ENCODE measurements at regions not wholly inside any gene's neighbourhood (a gene's known extent, or its start where the extent isn't known, plus 50 kb on each side); places are given as distances from the start of the nearest gene placed in this dataset.
"Not testable (repeated sequence)": the region's sequence is repeated elsewhere in the genome, so short reads cannot be mapped to it uniquely, and the experiment has no call there.

DNA sequence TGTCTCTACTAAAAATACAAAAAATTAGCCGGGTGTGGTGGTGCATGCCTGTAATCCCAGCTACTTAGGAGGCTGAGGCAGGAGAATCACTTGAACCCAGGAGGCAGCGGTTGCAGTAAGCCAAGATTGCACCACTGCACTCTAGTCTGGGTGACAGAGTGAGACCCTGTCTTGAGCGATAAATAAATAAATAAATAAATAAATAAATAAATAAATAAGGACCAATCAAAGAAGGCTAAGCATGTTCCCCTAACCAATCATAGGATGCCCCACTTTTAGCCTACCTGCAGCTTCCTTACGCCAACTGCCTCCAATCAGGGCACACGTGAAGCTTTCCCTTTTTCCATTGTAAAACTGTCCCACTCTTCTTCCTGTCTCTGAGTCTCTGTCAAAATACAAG lies 74.2 kb upstream of the ELAC2 start:
- H3K27ac ChIP-seq (ENCODE audit: insufficient read depth, low read depth, low read length); POLR2A ChIA-PET; CTCF ChIA-PET; H3K9me3 ChIP-seq (replicated peaks; ENCODE audit: control insufficient read depth, insufficient read depth, low read length); H3K9me1 ChIP-seq (replicated peaks; ENCODE audit: control insufficient read depth, extremely low read depth, insufficient read depth, low read length); intact Hi-C loops (cut with micrococcal nuclease); H3K27me3 ChIP-seq (ENCODE audit: control insufficient read depth in 2 of 2, insufficient read depth in 2 of 2, low read length in 2 of 2); H2AFZ ChIP-seq (ENCODE audit: low read depth, low read length); DNase-seq (ENCODE audit: low read depth, low spot score); dilution Hi-C loops (cut with MboI; ENCODE audit: extremely low pct_ligation_motif_present, low sequenced_read_pairs); H3K36me3 ChIP-seq (ENCODE audit: control insufficient read depth in 2 of 2, extremely low read depth in 1 of 2, insufficient read depth in 2 of 2, low read length in 2 of 2); BruUV-seq (replicated peaks); H3K4me1 ChIP-seq (ENCODE audit: control insufficient read depth, extremely low read depth, insufficient read depth, low read length); H3K4me2 ChIP-seq (ENCODE audit: insufficient read depth, low read length); FAIRE-seq; H4K20me1 ChIP-seq (replicated peaks; ENCODE audit: control insufficient read depth, extremely low read depth, insufficient read depth, low read length); H3K9ac ChIP-seq (replicated peaks; ENCODE audit: extremely low read depth, insufficient read depth, low read length); H3K4me3 ChIP-seq (replicated peaks in 1 of 3; ENCODE audit: insufficient read depth in 1 of 3, low read depth in 1 of 3, low read length in 3 of 3); H3K79me2 ChIP-seq (ENCODE audit: control insufficient read depth, insufficient read depth, low read length): not testable (repeated sequence)

DNA sequence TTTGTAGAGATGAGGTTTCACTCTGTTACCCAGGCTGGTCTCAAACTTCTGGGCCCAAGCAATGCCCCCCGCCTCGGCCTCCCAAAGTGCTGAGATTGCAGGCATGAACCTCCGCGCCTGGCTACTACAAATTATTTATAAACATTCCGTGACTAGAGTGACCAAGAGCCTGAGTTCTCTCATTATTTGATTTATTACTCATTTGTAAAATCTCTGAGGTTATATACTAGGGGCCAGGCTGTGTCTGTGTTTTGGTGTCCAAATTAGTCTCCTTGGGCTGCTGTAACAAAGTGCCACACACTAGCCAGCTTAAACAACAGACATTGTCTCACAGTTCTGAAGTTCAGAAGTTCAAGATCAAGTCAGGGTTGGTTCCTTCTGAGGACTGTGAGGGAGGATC lies 70.8 kb upstream of the ELAC2 start:
- no peak overlapping the region for H3K27ac ChIP-seq (ENCODE audit: insufficient read depth, low read depth, low read length)
- no peak for FAIRE-seq
- no peak for TF ChIP-seq POLR2A (IDR thresholded peaks at IDR 0.05; ENCODE audit: low read depth, low read length)
- no peak for TF ChIP-seq GATA2 (IDR thresholded peaks at IDR 0.05; ENCODE audit: insufficient read depth, insufficient read length, low read depth, low read length)
- DNase-seq (ENCODE audit: low read depth, low spot score) = no peak
- no peak overlapping the region for H3K4me2 ChIP-seq (ENCODE audit: insufficient read depth, low read length)
- no peaks in the 10 kb centered on the region for H3K9me3 ChIP-seq (replicated peaks; ENCODE audit: control insufficient read depth, insufficient read depth, low read length)
- dilution Hi-C loops (cut with MboI; ENCODE audit: extremely low pct_ligation_motif_present, low sequenced_read_pairs) (no loop called here), intact Hi-C loops (cut with micrococcal nuclease) (no loop called here)
- no peaks in the 10 kb centered on the region for H3K9me1 ChIP-seq (replicated peaks; ENCODE audit: control insufficient read depth, extremely low read depth, insufficient read depth, low read length)
- CTCF ChIA-PET = no interaction called here
- no peaks in the 10 kb centered on the region for H3K4me1 ChIP-seq (ENCODE audit: control insufficient read depth, extremely low read depth, insufficient read depth, low read length)
- H3K79me2 ChIP-seq (ENCODE audit: control insufficient read depth, insufficient read depth, low read length) = no peaks in the 10 kb centered on the region
- H3K36me3 ChIP-seq (ENCODE audit: control insufficient read depth in 2 of 2, extremely low read depth in 1 of 2, insufficient read depth in 2 of 2, low read length in 2 of 2) = no peaks in the 10 kb centered on the region
- no peak overlapping the region for H3K4me3 ChIP-seq (replicated peaks in 1 of 3; ENCODE audit: insufficient read depth in 1 of 3, low read depth in 1 of 3, low read length in 3 of 3)
- no peaks in the 10 kb centered on the region for H3K27me3 ChIP-seq (ENCODE audit: control insufficient read depth in 2 of 2, insufficient read depth in 2 of 2, low read length in 2 of 2)
- H3K9ac ChIP-seq (replicated peaks; ENCODE audit: extremely low read depth, insufficient read depth, low read length) = no peak overlapping the region
- no TSS peak for BruUV-seq (replicated peaks)
- no peak overlapping the region for H2AFZ ChIP-seq (ENCODE audit: low read depth, low read length)
- no peaks in the 10 kb centered on the region for H4K20me1 ChIP-seq (replicated peaks; ENCODE audit: control insufficient read depth, extremely low read depth, insufficient read depth, low read length)
- POLR2A ChIA-PET = no interaction called here

DNA sequence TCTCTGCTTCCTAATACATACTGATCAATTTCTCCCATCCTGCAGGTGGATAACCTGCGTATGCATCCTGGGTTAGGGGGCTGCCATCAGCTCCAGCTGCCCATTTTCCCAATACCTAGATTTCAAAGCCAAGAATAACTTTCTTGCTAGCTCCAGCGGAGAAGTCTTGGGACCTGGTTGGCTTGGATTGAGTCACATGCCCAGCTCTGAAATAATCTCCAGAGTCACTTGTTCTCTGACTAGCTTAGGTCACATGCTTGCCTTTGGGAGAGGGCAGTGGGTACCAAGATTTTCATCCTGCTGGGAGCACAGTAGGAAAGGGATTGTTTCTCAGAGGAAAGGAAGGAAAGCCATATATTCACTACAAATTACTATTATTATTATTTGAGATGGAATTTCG lies 70.0 kb upstream of the ELAC2 start:
- ChIA-PET POLR2A (no interaction called here), CTCF (no interaction called here)
- dilution Hi-C loops (cut with MboI; ENCODE audit: extremely low pct_ligation_motif_present, low sequenced_read_pairs) (no loop called here), intact Hi-C loops (cut with micrococcal nuclease) (no loop called here)
- no peak overlapping the region for H3K9ac ChIP-seq (replicated peaks; ENCODE audit: extremely low read depth, insufficient read depth, low read length)
- H3K4me3 ChIP-seq (replicated peaks in 1 of 3; ENCODE audit: insufficient read depth in 1 of 3, low read depth in 1 of 3, low read length in 3 of 3) = no peak overlapping the region
- no peaks in the 10 kb centered on the region for H3K27me3 ChIP-seq (ENCODE audit: control insufficient read depth in 2 of 2, insufficient read depth in 2 of 2, low read length in 2 of 2)
- no peaks in the 10 kb centered on the region for H3K79me2 ChIP-seq (ENCODE audit: control insufficient read depth, insufficient read depth, low read length)
- no peaks in the 10 kb centered on the region for H3K4me1 ChIP-seq (ENCODE audit: control insufficient read depth, extremely low read depth, insufficient read depth, low read length)
- no peaks in the 10 kb centered on the region for H3K9me3 ChIP-seq (replicated peaks; ENCODE audit: control insufficient read depth, insufficient read depth, low read length)
- DNase-seq (ENCODE audit: low read depth, low spot score) (no peak), FAIRE-seq (no peak)
- TF ChIP-seq, protein P1, sequence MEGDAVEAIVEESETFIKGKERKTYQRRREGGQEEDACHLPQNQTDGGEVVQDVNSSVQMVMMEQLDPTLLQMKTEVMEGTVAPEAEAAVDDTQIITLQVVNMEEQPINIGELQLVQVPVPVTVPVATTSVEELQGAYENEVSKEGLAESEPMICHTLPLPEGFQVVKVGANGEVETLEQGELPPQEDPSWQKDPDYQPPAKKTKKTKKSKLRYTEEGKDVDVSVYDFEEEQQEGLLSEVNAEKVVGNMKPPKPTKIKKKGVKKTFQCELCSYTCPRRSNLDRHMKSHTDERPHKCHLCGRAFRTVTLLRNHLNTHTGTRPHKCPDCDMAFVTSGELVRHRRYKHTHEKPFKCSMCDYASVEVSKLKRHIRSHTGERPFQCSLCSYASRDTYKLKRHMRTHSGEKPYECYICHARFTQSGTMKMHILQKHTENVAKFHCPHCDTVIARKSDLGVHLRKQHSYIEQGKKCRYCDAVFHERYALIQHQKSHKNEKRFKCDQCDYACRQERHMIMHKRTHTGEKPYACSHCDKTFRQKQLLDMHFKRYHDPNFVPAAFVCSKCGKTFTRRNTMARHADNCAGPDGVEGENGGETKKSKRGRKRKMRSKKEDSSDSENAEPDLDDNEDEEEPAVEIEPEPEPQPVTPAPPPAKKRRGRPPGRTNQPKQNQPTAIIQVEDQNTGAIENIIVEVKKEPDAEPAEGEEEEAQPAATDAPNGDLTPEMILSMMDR (IDR thresholded peaks at IDR 0.05; ENCODE audit: extremely low read depth in 1 of 2, insufficient read depth in 1 of 2, low read depth in 1 of 2, low read length in 2 of 2) = no peak
- TF ChIP-seq FOS (IDR thresholded peaks at IDR 0.05; ENCODE audit: borderline replicate concordance, insufficient read depth, low read length) (no peak), EZH2 (IDR thresholded peaks at IDR 0.05; ENCODE audit: borderline replicate concordance, low read depth, low read length, severe bottlenecking) (no peak), MYC (IDR thresholded peaks at IDR 0.05; ENCODE audit: low read depth, low read length) (no peak), POLR2A (IDR thresholded peaks at IDR 0.05; ENCODE audit: low read depth, low read length) (no peak), GATA2 (IDR thresholded peaks at IDR 0.05; ENCODE audit: insufficient read depth, insufficient read length, low read depth, low read length) (no peak), POLR2AphosphoS5 (IDR thresholded peaks at IDR 0.05; ENCODE audit: insufficient read depth, low read depth, low read length) (no peak), JUN (IDR thresholded peaks at IDR 0.05; ENCODE audit: borderline replicate concordance, insufficient read depth, insufficient read length, low read depth) (no peak)
- TF ChIP-seq, protein P2, sequence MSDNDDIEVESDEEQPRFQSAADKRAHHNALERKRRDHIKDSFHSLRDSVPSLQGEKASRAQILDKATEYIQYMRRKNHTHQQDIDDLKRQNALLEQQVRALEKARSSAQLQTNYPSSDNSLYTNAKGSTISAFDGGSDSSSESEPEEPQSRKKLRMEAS (IDR thresholded peaks at IDR 0.05; ENCODE audit: insufficient read depth, insufficient read length) = no peak
- H4K20me1 ChIP-seq (replicated peaks; ENCODE audit: control insufficient read depth, extremely low read depth, insufficient read depth, low read length) = no peaks in the 10 kb centered on the region
- H3K36me3 ChIP-seq (ENCODE audit: control insufficient read depth in 2 of 2, extremely low read depth in 1 of 2, insufficient read depth in 2 of 2, low read length in 2 of 2) = no peaks in the 10 kb centered on the region
- H3K9me1 ChIP-seq (replicated peaks; ENCODE audit: control insufficient read depth, extremely low read depth, insufficient read depth, low read length) = no peaks in the 10 kb centered on the region
- no peak overlapping the region for H2AFZ ChIP-seq (ENCODE audit: low read depth, low read length)
- H3K27ac ChIP-seq (ENCODE audit: insufficient read depth, low read depth, low read length) = no peak overlapping the region
- no TSS peak for BruUV-seq (replicated peaks)
- no peak overlapping the region for H3K4me2 ChIP-seq (ENCODE audit: insufficient read depth, low read length)

Data from endothelial cell of umbilical vein (primary cell).